CD4-positive, alpha-beta T cell treated with Interleukin-17A for 1 hour (primary cell): ENCODE measurements at regions not wholly inside any gene's neighbourhood (a gene's known extent, or its start where the extent isn't known, plus 50 kb on each side); places are given as distances from the start of the nearest gene placed in this dataset.
"Not testable (repeated sequence)": the region's sequence is repeated elsewhere in the genome, so short reads cannot be mapped to it uniquely, and the experiment has no call there.

Experiments used
- DNase-seq: peaks from one replicate; pipeline ENCODE4 v3.0.0-alpha.2; 2020

- no peak for DNase-seq
Measured at GRCh38 chr2:107112561-107112960, 226.6 kb upstream of the ST6GAL2 start.

GRCh38 chr2:107128381-107128780, 242.4 kb upstream of the ST6GAL2 start:
- DNase-seq = no peak

GRCh38 chr2:107132070-107132469, 246.1 kb upstream of the ST6GAL2 start:
- DNase-seq = no peak

- no peak for DNase-seq
Measured at GRCh38 chr2:107132746-107133145, 246.8 kb upstream of the ST6GAL2 start.

- DNase-seq = no peak
Measured at GRCh38 chr2:107133412-107133811, 247.4 kb upstream of the ST6GAL2 start.

- no peak for DNase-seq
Measured at GRCh38 chr2:107136733-107137132, 250.8 kb upstream of the ST6GAL2 start.

GRCh38 chr2:107137706-107138105, 251.7 kb upstream of the ST6GAL2 start:
- DNase-seq = no peak

- no peak for DNase-seq
Measured at GRCh38 chr2:107146181-107146580, 260.2 kb upstream of the ST6GAL2 start.

- not testable (repeated sequence) for DNase-seq
Measured at GRCh38 chr2:107146645-107147044, 260.7 kb upstream of the ST6GAL2 start.

- DNase-seq = no peak
Measured at GRCh38 chr2:107148055-107148454, 262.1 kb upstream of the ST6GAL2 start.

GRCh38 chr2:107148496-107148895, 262.5 kb upstream of the ST6GAL2 start:
- no peak for DNase-seq

GRCh38 chr2:107160640-107161239, 274.8 kb upstream of the ST6GAL2 start:
- no peak for DNase-seq

GRCh38 chr2:107168141-107168540, 282.2 kb upstream of the ST6GAL2 start:
- DNase-seq = no peak

- no peak for DNase-seq
Measured at GRCh38 chr2:107174171-107174570, 288.2 kb upstream of the ST6GAL2 start.

GRCh38 chr2:107182981-107183380, 297.0 kb upstream of the ST6GAL2 start:
- DNase-seq = no peak

- no peak for DNase-seq
Measured at GRCh38 chr2:107187870-107188269, 301.9 kb upstream of the ST6GAL2 start.

- no peak for DNase-seq
Measured at GRCh38 chr2:107195631-107196030, 309.7 kb upstream of the ST6GAL2 start.

- DNase-seq = no peak
Measured at GRCh38 chr2:107197594-107198294, 311.8 kb upstream of the ST6GAL2 start.

- no peak for DNase-seq
Measured at GRCh38 chr2:107202962-107203591, 317.1 kb upstream of the ST6GAL2 start.

- DNase-seq = no peak
Measured at GRCh38 chr2:107215401-107216350, 329.7 kb upstream of the ST6GAL2 start.

- DNase-seq = no peak
Measured at GRCh38 chr2:107218208-107218607, 332.2 kb upstream of the ST6GAL2 start.

GRCh38 chr2:107222466-107222865, 336.5 kb upstream of the ST6GAL2 start:
- no peak for DNase-seq
